ENCODE measurements at regions not wholly inside any gene's neighbourhood (a gene's known extent, or its start where the extent isn't known, plus 50 kb on each side); places are given as distances from the start of the nearest gene placed in this dataset.

GRCh38 chr6:26205625-26206574, 118.7 kb downstream of the HFE start:
- TF ChIP-seq CTCF (conservative IDR thresholded peaks at IDR 0.05; ENCODE audit: low read length) (no peak), EZH2phosphoT487 (IDR thresholded peaks at IDR 0.05; ENCODE audit: borderline replicate concordance) (no peak)
